ENCODE measurements at regions not wholly inside any gene's neighbourhood (a gene's known extent, or its start where the extent isn't known, plus 50 kb on each side); places are given as distances from the start of the nearest gene placed in this dataset.

DNA sequence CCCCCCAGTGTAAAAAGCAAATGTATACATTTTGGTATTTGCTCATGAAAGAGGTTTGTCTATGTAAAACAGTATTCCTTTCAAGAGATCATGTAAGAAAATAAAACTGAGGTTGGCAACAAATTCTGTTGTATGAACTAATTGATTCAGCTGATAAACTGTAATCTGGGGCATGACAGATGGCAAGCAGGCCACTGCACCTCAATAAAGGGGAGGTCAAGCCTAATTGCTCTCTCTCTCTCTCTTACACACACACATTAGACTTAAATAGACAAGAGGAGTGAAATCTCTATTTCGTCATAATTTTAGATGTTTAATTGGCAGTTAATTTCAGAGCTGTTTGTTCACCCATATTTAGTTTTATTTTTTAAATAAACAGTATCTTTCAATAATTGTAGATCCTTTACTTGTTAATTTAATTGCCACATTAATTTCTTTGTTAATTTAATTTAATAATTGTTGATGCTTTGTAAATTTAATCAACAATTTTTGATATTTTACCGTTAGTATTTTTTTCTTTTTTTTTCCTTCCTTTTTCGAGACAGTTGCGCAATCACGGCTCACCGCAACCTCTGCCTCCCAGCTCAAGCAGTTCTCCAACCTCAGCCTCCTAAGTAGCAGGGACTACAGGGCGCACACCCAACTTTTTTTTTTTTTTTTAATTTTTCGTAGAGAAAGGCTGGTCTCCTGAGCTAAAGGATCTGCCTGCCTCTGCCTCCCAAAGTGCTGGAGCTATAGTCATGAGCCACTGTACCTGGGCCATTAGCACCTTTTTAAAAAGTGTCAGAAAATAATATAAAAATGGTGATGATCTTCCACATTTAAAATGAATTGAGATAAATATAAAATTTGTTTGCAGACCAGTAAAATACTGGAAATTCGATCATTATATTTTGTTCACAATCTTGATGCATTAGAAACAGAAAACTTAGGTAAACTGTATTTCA lies 577.7 kb downstream of the SLC16A7 start:
- no peaks in the 10 kb centered on the region for H3K9me3 ChIP-seq (replicated peaks in 1 of 3)
- no peaks in the 10 kb centered on the region for H3K27me3 ChIP-seq
- no peaks in the 10 kb centered on the region for H3K4me1 ChIP-seq (replicated peaks in 1 of 2)
- WGBS, 4 donors: 83 to 88% (median 83%) methylated on average over 9 of the region's 9 CpGs
- no peaks in the 10 kb centered on the region for H3K36me3 ChIP-seq (replicated peaks in 1 of 2)
- H3K4me3 ChIP-seq: no peak overlapping the region
- DNase-seq: no peak
- no peak for TF ChIP-seq POLR2A (IDR thresholded peaks at IDR 0.05)
- TF ChIP-seq CTCF (IDR thresholded peaks at IDR 0.05): no peak
- no peak overlapping the region for H3K27ac ChIP-seq
- intact Hi-C loops (cut with DNase I): no loop called here

DNA sequence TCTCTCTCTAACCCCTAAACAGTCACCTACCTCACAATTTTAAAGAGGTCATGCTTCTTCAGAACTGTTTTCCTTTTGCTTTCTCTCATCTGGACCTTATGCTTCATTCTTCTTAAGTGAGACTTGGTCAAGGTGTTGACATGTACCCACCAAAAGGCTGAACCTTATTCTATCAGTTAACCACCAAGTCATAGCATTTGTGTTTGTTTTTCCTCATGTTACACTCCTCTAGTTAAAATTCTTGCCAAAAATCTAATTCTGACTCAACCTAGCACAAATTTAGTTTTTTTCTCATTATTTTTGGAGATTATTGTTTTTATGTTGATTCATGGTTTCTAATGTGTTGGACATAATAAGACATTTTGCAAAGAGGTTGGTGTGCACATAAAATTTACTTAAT lies 578.6 kb downstream of the SLC16A7 start:
- H3K36me3 ChIP-seq (replicated peaks in 1 of 2): no peaks in the 10 kb centered on the region
- no peak for TF ChIP-seq CTCF (IDR thresholded peaks at IDR 0.05)
- H3K4me1 ChIP-seq (replicated peaks in 1 of 2): no peaks in the 10 kb centered on the region
- no peak for DNase-seq
- no peak overlapping the region for H3K27ac ChIP-seq
- intact Hi-C loops (cut with DNase I): no loop called here
- H3K4me3 ChIP-seq: no peak overlapping the region
- H3K9me3 ChIP-seq (replicated peaks in 1 of 3): no peaks in the 10 kb centered on the region
- no peaks in the 10 kb centered on the region for H3K27me3 ChIP-seq

DNA sequence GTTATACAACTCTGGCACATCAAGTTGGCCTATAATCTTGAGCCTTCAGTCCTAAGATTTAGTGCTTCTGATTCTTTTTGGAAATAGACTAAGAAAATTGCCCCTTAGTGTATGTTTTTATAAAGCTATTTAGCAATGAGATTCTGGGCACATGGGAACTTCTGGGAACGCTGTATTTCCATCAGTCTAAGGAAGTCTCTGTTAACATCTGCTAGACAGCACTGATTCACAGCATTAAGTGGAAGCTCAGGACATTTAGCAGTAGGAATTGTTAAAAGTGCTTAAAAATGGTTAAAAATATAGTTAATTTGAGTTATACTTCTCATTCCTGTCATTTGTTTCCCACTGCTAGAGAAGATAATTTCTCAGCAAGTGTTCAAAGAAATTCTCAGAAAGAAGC lies 579.1 kb downstream of the SLC16A7 start:
- no peak for DNase-seq
- H3K36me3 ChIP-seq (replicated peaks in 1 of 2): no peaks in the 10 kb centered on the region
- H3K27me3 ChIP-seq: no peaks in the 10 kb centered on the region
- TF ChIP-seq POLR2A (IDR thresholded peaks at IDR 0.05): no peak
- no peak for TF ChIP-seq CTCF (IDR thresholded peaks at IDR 0.05)
- H3K4me1 ChIP-seq (replicated peaks in 1 of 2): no peaks in the 10 kb centered on the region
- no peak overlapping the region for H3K27ac ChIP-seq
- 0 to 45% (median 0%) methylated on average over 1 of the region's 1 CpG for WGBS, 4 donors
- H3K9me3 ChIP-seq (replicated peaks in 1 of 3): no peaks in the 10 kb centered on the region
- intact Hi-C loops (cut with DNase I): no loop called here
- H3K4me3 ChIP-seq: no peak overlapping the region

DNA sequence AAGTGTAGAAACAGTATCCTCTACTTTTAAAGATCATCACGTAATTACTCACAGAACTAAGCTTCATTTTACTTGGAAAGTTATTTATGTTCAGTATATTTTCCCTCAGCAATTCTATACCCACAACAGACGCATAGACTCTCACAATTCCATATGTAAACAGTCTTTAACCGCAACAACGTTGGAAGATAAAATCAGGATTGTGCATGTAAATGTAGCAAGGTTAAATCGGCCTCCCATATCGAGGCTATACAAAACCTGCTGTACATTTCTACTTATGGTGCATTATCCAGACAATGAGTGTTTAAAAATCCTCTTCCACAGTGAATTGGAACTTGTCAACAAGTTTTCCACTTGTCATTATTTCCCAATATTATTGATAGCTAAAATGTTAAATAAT lies 581.1 kb downstream of the SLC16A7 start:
- no peak for DNase-seq
- Histone ChIP-seq H3K9me3 (replicated peaks in 1 of 3) (no peaks in the 10 kb centered on the region), H3K27ac (no peak overlapping the region), H3K27me3 (no peaks in the 10 kb centered on the region), H3K36me3 (replicated peaks in 1 of 2) (no peaks in the 10 kb centered on the region), H3K4me3 (no peak overlapping the region), H3K4me1 (replicated peaks in 1 of 2) (no peaks in the 10 kb centered on the region)
- intact Hi-C loops (cut with DNase I): no loop called here
- 80 to 90% (median 87%) methylated on average over 6 of the region's 6 CpGs for WGBS, 4 donors
- TF ChIP-seq POLR2A (IDR thresholded peaks at IDR 0.05) (no peak), CTCF (IDR thresholded peaks at IDR 0.05) (no peak)

All from adrenal gland (tissue), 9 donors.